ENCODE measurements at regions not wholly inside any gene's neighbourhood (a gene's known extent, or its start where the extent isn't known, plus 50 kb on each side); places are given as distances from the start of the nearest gene placed in this dataset.

- intact Hi-C loops (cut with DNase I): no loop called here
- no peak for DNase-seq
These were observed 275.7 kb downstream of the CSNK1G3 start for GRCh38 chr5:123787635-123788034.

DNA sequence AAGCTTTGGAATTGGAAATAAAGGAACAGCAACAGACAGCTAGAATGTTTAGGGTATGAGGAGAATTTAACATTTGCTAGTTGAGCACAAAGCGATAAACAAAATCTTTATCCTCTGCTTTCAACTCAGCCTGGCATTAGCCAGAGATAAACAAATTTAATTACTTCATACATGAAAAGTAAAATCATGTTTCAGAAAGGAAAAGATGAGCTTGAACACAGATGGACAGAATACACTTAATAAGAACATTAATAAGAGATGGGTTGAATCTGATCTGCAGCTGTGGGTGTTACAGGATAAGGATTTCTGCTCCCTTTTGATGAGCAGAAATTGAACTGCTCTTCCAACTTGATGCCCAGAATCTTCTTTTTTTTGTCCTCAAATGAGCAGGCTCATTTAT lies 275.2 kb downstream of the CSNK1G3 start:
- DNase-seq: no peak
- intact Hi-C loops (cut with DNase I): no loop called here

- DNase-seq: no peak
- intact Hi-C loops (cut with DNase I): no loop called here
These were observed 274.4 kb downstream of the CSNK1G3 start for GRCh38 chr5:123786411-123786810.

- peak in 1 of 10 donors; percentile 9 for DNase-seq
- intact Hi-C loops (cut with DNase I): no loop called here
These were observed 273.4 kb downstream of the CSNK1G3 start for GRCh38 chr5:123785162-123786071.

DNA sequence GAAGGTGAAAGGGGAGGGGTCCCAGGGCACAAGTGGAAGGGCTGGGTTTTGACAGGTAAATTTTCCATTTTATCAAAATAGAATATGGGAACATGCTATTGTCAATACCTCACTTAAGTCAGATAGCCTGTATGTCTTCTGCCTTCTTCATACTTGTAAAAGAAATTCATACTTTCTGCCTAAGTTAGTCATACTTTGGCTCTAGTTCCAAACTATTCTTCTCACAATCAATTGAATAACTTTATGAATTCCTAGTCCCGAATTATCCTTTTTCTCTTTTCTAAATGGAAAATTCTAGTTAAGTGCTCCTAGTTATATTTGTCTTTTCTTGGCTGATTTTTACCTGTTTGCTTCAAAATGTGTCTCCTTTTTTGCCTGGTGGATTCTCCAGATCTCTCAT lies 271.4 kb downstream of the CSNK1G3 start:
- intact Hi-C loops (cut with DNase I): no loop called here
- DNase-seq: no peak

- DNase-seq: no peak
- intact Hi-C loops (cut with DNase I): no loop called here
These were observed 266.7 kb downstream of the CSNK1G3 start for GRCh38 chr5:123778641-123779040.

- intact Hi-C loops (cut with DNase I): no loop called here
These were observed 264.8 kb downstream of the CSNK1G3 start for GRCh38 chr5:123776761-123777160.

DNA sequence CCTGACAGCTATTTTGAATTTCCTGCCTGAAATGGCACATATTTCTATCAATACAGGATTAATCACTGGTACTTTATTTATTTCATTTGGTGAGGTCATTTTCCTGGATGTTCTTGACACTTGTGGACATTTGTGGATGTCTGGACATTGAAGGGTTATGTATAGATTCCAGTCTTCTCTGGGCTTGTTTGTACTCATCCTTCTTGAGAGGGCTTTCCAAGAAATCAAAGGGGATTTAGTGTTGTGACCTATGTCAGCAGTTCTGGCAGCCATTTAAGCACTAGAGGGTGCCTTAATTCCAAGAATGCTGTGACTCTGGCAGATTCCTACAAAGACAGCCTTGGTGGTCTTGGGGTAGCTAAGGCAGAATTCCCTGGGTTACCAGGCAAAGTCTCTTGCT lies 259.7 kb downstream of the CSNK1G3 start:
- DNase-seq: no peak
- intact Hi-C loops (cut with DNase I): no loop called here

More at GRCh38 chr5:123776761-123777160, 264.8 kb downstream of the CSNK1G3 start:
- no peak for DNase-seq

- DNase-seq: no peak
- intact Hi-C loops (cut with DNase I): no loop called here
These were observed 251.2 kb downstream of the CSNK1G3 start for GRCh38 chr5:123763201-123763600.

GRCh38 chr5:123756816-123757215 lies 244.8 kb downstream of the CSNK1G3 start:
- no peak for DNase-seq
- intact Hi-C loops (cut with DNase I): no loop called here

- DNase-seq: no peak
- intact Hi-C loops (cut with DNase I): no loop called here
These were observed 244.3 kb downstream of the CSNK1G3 start for GRCh38 chr5:123756318-123756665.

- intact Hi-C loops (cut with DNase I): no loop called here
- no peak for DNase-seq
These were observed 243.8 kb downstream of the CSNK1G3 start for GRCh38 chr5:123755653-123756317.

DNA sequence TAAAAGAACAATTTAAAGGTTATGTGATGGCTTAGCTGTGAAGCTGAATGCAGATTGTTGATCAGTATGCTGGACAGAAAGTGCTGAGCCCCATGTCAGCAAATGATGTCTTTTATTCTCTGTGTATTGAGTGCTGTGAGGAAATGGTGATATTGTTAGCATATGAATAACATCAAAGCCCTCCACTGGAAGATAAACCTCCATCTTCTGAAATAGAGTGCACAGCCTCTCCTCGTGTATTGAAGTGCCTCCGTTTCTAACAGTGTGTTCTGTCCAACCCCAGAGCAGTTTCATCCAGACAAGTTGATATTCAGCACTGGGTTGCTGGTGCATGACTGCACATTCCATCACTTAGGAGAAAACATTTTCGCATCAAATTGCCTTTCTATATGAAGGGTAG lies 242.9 kb downstream of the CSNK1G3 start:
- intact Hi-C loops (cut with DNase I): no loop called here
- no peak for DNase-seq

DNA sequence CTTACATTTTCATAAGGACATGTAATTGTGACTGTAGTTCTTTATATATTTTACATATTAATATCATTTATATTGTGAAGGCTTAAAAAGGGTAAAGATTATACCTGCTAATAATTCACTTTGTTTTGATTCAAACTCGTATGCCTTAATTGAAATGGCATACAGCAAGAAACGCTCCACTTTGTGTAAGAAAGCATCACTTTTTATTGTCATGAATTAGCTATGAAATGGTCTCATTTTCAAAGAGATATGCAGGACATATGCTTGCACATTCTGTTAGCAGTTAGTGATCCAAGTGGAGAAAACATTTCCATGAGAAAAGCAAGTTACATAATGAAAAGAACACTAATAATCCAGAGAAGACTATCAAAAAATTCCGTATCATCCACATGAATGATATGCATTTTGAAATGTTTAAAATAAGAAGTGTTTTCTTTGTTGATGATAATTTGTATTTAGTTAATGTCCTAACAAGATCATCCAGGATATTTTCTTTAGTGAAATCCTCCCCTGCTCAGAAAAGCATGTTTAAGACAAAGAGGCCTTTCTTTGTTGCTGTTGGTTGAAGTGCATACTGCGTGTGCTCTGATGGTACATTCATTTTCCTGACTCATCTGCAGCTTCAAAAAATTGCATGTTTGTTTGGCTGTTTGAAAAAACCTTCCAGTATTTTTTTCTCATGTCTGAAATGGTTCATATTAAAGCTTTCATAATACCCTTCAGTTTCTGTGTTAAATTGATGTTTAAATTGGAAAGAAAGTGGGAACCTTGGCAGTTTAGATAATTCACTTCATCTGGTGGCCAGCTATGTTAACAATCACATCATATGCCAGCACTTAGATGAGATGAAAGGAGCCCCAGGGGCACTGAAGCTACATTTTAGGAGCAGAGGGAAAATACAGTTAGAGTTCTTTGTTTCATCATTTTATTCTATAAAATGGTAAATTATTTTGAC lies 242.2 kb downstream of the CSNK1G3 start:
- intact Hi-C loops (cut with DNase I): no loop called here

GRCh38 chr5:123753180-123753936 lies 241.4 kb downstream of the CSNK1G3 start:
- DNase-seq: no peak
- intact Hi-C loops (cut with DNase I): no loop called here

More for the DNA sequence above, 242.2 kb downstream of the CSNK1G3 start:
- DNase-seq: no peak

DNA sequence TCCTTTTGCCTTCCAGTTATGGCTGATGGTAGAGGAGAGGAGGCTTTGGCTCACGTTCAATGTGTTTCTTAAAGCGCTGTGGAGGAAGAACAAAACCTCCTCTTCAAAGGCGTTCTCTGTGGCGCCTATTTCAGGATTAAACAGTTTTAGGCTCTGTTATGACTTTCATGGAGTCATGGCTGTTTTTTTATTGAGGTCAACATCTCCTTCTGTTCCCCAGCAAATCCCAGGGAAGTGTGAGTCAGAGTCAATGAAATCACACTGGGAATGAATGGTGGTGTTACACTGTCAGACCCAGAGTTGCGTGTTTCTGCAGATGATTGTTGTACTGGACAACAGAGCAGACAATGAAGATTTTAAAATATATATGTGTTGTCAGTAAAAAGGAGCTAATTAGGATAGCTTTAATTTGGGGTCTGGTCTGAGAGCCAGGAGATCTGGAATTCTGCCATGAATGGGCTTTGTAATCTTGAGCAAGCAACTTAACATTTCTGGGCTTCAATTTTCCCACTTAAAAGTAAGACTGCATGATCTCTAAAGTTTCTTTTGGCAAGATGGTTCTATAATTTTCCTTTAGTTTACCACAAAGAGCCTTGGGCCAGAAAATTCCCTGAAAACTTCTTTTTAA lies 240.7 kb downstream of the CSNK1G3 start:
- no peak for DNase-seq
- intact Hi-C loops (cut with DNase I): no loop called here

DNA sequence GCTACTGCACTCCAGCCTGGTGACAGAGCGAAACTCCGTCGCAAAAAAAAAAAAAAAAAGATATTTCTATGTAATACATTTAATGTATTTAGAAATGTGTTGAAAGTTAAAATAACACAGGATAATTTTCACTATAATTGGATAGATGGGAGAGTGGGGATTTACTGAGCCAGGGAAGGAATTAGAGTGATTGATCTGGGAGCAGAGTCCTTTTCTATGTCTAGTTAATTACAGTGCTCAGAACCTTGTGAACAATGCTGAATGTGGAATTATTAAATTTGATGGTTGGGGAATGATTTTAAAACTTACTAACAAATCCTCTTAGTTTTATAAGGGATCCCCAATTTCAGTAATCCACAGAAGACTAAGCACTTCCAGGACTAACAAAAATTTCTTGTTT lies 239.7 kb downstream of the CSNK1G3 start:
- intact Hi-C loops (cut with DNase I): no loop called here
- DNase-seq: no peak

DNA sequence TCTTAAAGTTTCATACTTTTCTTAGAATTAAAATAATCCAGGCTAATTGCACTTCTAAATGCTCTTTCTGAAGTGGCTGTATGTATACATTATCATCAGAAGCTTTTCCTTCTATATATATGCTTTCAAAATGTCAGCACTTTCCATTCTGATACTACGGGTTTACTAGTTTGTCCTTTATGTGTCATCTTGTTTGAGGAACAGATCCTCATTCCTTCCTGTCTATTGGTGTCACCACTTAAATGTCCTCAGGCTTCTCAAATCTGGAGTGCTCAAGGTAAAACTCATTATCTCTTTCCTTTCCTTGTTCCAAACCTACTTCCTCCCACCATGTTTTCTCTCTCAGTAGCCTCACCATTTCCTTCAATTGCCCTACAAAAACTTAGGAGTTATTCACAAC lies 236.3 kb downstream of the CSNK1G3 start:
- intact Hi-C loops (cut with DNase I): no loop called here
- no peak for DNase-seq

GRCh38 chr5:123746683-123747360 lies 234.8 kb downstream of the CSNK1G3 start:
- no peak for DNase-seq
- intact Hi-C loops (cut with DNase I): no loop called here
